Body of pancreas (tissue), 4 donors: ENCODE measurements at regions not wholly inside any gene's neighbourhood (a gene's known extent, or its start where the extent isn't known, plus 50 kb on each side); places are given as distances from the start of the nearest gene placed in this dataset.

Source experiments
- ATAC-seq: fragments of 150-250 bp; one replicate; pipeline ENCODE4 v1.9.1; 2016
- DNase-seq, 4 donors: peaks; one replicate each; pipeline ENCODE4 v3.0.0-alpha.2; 2019
- H3K27ac ChIP-seq, 4 donors: fragments of 200-600 bp; sonication (generic); 1 replicate in 3 of 4; 2 replicates in 1 of 4; pipeline versions ENCODE4 v1.5.1 to v1.6.1; 2016 to 2019; ENCODE audit warnings: mild to moderate bottlenecking in 1 of 4, mixed read lengths in 1 of 4, moderate library complexity in 1 of 4
- H3K27me3 ChIP-seq, 2 donors: fragments of 200-600 bp; sonication (generic); one replicate each; pipeline ENCODE4 v1.6.0; 2016; ENCODE audit warnings: mild to moderate bottlenecking in 1 of 2
- H3K36me3 ChIP-seq, 2 donors: fragments of 200-600 bp; sonication (generic); replicated peaks in 1 of 2; 2 replicates each; pipeline ENCODE4 v1.5.1; 2016; ENCODE audit warnings: low read depth in 2 of 2; ENCODE audit not compliant: insufficient read depth in 1 of 2
- H3K4me1 ChIP-seq: fragments of 200-600 bp; sonication (generic); one replicate; pipeline ENCODE4 v1.6.0; 2016
- H3K4me3 ChIP-seq, 2 donors: fragments of 200-600 bp; sonication (generic); 1 replicate in 1 of 2; 2 replicates in 1 of 2; pipeline ENCODE4 v1.5.1; 2016 to 2019
- H3K9me3 ChIP-seq, 3 donors: fragments of 200-600 bp; sonication (generic); 1 replicate in 2 of 3; 2 replicates in 1 of 3; pipeline ENCODE4 v1.5.1; 2016
- POLR2A ChIP-seq, 3 donors: fragments of 450-650 bp; IDR thresholded peaks; one replicate each; pipeline ENCODE4 v1.6.1; 2016; ENCODE audit warnings: antibody characterized with exemption in 3 of 3, mild to moderate bottlenecking in 2 of 3
- WGBS, 2 donors: methylation state at CpG; one replicate each; pipeline ENCODE4 v1.1.5; 2017; 5-methylcytosine and 5-hydroxymethylcytosine counted together
- intact Hi-C: fragments of 100-400 bp; cut with DNase I; formaldehyde crosslinking; loops from one replicate; pipeline ENCODE4 v1.15.1; 2023
- TF ChIP-seq, protein P1 (sequence below), 7 experiments: fragments of 450-650 bp in 4 of 7; fragments of 200-600 bp in 3 of 7; sonication (generic) in 3 of 7; IDR thresholded peaks; one replicate each; pipeline ENCODE4 v1.5.1; 2016 to 2019; ENCODE audit warnings: antibody characterized with exemption in 7 of 7

DNA sequence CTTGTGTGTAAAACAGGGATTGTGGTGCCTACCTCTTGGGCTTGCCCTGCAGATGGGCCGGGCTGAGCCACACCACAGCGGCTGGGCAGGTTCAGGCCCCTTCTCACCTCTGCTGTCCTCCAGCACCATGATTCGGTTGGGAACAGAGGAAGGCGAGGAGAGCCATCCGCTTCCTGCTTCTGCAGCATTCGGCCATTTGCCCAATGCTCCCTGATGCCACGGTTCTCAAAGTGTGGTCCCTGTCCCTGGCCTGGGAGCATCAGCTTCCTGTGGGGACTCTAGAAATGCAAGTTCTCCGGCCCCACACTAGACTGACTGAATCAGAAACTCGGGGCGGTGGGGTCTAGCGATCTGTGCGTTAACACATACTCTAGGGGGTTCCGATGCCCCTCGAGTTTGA, 65.1 kb downstream of the RRM2 start:
- no peaks in the 10 kb centered on the region for H3K4me1 ChIP-seq
- intact Hi-C loops = no loop called here
- ATAC-seq (no peak), DNase-seq (no peak)
- H3K27ac ChIP-seq = no peak overlapping the region
- H3K4me3 ChIP-seq = no peak overlapping the region
- no peaks in the 10 kb centered on the region for H3K27me3 ChIP-seq
- no peak for TF ChIP-seq POLR2A (IDR thresholded peaks at IDR 0.05)
- TF ChIP-seq, protein P1, sequence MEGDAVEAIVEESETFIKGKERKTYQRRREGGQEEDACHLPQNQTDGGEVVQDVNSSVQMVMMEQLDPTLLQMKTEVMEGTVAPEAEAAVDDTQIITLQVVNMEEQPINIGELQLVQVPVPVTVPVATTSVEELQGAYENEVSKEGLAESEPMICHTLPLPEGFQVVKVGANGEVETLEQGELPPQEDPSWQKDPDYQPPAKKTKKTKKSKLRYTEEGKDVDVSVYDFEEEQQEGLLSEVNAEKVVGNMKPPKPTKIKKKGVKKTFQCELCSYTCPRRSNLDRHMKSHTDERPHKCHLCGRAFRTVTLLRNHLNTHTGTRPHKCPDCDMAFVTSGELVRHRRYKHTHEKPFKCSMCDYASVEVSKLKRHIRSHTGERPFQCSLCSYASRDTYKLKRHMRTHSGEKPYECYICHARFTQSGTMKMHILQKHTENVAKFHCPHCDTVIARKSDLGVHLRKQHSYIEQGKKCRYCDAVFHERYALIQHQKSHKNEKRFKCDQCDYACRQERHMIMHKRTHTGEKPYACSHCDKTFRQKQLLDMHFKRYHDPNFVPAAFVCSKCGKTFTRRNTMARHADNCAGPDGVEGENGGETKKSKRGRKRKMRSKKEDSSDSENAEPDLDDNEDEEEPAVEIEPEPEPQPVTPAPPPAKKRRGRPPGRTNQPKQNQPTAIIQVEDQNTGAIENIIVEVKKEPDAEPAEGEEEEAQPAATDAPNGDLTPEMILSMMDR (IDR thresholded peaks at IDR 0.05) = no peak
- H3K36me3 ChIP-seq = no peaks in the 10 kb centered on the region
- 81 to 85% methylated on average over 4 to 13 of the region's 14 CpGs for WGBS, 2 donors
- H3K9me3 ChIP-seq = no peaks in the 10 kb centered on the region

DNA sequence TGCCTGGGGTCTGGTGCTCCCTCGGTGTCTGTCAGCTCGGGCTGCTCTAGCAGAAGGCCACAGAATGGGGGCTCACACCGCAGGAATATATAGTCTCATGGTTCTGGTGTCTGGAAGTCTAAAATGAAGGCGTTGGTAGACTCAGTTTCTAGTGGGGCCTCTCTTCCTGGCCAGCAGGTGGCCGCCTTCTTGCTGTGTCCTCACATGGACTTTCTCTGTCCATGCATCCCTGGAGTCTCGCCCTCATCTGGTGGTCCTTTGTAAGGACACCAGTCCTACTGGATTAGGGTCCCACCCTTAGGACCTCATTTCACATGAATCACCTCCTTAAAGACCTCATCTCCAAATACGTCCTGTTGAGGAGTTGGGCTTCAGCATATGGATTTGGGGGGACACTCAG, 65.7 kb downstream of the RRM2 start:
- TF ChIP-seq, protein P1 (IDR thresholded peaks at IDR 0.05) = peak in 3 of 7 experiments; percentile 9 to 34 (median 22)
- no peak for TF ChIP-seq POLR2A (IDR thresholded peaks at IDR 0.05)
- no peaks in the 10 kb centered on the region for H3K27me3 ChIP-seq
- no peaks in the 10 kb centered on the region for H3K36me3 ChIP-seq
- 94 to 97% methylated on average over 4 to 7 of the region's 7 CpGs for WGBS, 2 donors
- no peaks in the 10 kb centered on the region for H3K4me1 ChIP-seq
- no peak for ATAC-seq
- peak in 1 of 4 donors; percentile 28 for DNase-seq
- no peak overlapping the region for H3K4me3 ChIP-seq
- H3K27ac ChIP-seq = no peak overlapping the region
- H3K9me3 ChIP-seq = no peaks in the 10 kb centered on the region
- intact Hi-C loops = no loop called here

DNA sequence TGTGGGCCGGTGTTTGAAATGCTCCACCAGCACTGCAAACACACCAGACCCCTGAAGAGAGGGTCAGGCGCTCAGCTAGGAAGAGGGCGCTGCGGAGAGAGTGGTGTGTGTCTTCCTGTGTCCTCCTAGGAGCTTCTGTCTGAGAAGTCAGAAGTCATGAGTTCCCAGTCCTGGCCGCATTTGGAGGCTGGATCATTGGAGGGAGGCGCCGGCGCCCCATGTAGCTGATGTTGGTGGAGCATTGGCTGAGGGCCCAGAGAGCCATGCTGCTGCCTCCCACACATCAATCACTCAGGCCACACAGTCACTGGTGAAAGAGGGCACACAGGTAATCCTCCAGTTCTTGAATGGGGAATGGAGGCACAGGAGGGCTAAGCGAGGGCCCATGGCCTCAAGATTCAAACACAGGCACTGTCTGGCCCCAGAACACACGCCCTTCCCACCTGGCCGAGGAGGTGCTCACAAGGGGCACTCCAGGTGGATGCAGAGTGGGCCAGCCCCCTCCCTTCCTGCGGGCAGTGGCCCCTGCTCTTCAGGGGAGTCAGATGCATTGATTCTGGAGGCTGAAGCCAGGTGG, 66.3 kb downstream of the RRM2 start:
- TF ChIP-seq, protein P1 (IDR thresholded peaks at IDR 0.05) = no peak
- TF ChIP-seq POLR2A (IDR thresholded peaks at IDR 0.05) = no peak
- no peaks in the 10 kb centered on the region for H3K36me3 ChIP-seq
- H3K27me3 ChIP-seq = no peaks in the 10 kb centered on the region
- intact Hi-C loops = no loop called here
- H3K4me1 ChIP-seq = no peaks in the 10 kb centered on the region
- no peak overlapping the region for H3K27ac ChIP-seq
- no peak overlapping the region for H3K4me3 ChIP-seq
- no peak for ATAC-seq
- WGBS, 2 donors = 95 to 98% methylated on average over 5 to 12 of the region's 12 CpGs
- no peak for DNase-seq
- no peaks in the 10 kb centered on the region for H3K9me3 ChIP-seq

DNA sequence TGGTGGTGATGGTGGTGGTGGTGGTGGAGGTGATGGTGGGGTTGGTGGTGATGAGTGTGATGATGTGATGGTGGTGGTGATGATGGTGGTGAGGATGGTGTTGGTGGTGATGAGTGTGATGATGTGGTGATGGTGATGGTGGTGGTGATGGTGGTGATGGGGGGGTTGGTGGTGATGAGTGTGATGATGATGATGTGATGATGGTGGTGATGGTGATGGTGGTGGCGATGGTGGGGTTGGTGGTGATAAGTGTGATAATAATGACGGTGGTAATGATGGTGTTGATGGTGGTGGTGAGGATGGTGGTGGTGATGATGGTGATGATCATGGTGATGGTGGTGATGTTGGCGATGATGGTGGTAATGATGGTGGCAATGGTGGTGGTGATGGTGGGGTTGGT, 67.7 kb downstream of the RRM2 start:
- no peaks in the 10 kb centered on the region for H3K27me3 ChIP-seq
- H3K36me3 ChIP-seq = no peaks in the 10 kb centered on the region
- WGBS, 2 donors = 93 to 96% methylated on average over 3 of the region's 3 CpGs
- no peaks in the 10 kb centered on the region for H3K4me1 ChIP-seq
- no peak for ATAC-seq
- intact Hi-C loops = no loop called here
- no peak overlapping the region for H3K4me3 ChIP-seq
- no peak for DNase-seq
- H3K27ac ChIP-seq = no peak overlapping the region
- no peaks in the 10 kb centered on the region for H3K9me3 ChIP-seq
- no peak for TF ChIP-seq POLR2A (IDR thresholded peaks at IDR 0.05)
- TF ChIP-seq, protein P1 (IDR thresholded peaks at IDR 0.05) = no peak
